Activated CD4-positive, alpha-beta memory T cell treated with anti-CD3 and anti-CD28 coated beads, Interleukin-2, amount 10 ng/mL, durations not matched to agents 7 days and 5 days (primary cell): ENCODE measurements at regions not wholly inside any gene's neighbourhood (a gene's known extent, or its start where the extent isn't known, plus 50 kb on each side); places are given as distances from the start of the nearest gene placed in this dataset.

Experiments used
- CTCF ChIA-PET: fragments of 350-600 bp; sonication (Branson Sonifier 250); formaldehyde crosslinking; loops from one replicate; lab custom pipeline; 2021; ENCODE audit warnings: antibody characterized with exemption, inconsistent platforms; lab: Charles Lee
- POLR2A ChIA-PET: fragments of 350-600 bp; sonication (Branson Sonifier 250); formaldehyde crosslinking; loops from one replicate; lab custom pipeline; 2021; ENCODE audit warnings: antibody characterized with exemption; lab: Charles Lee
- DNase-seq: peaks from one replicate; pipeline ENCODE4 v3.0.0-alpha.2; 2020
- H3K27ac Mint-ChIP-seq: one replicate; pipeline ENCODE4 v1.8.0; 2021; ENCODE audit warnings: mild to moderate bottlenecking, mixed read lengths
- H3K27me3 Mint-ChIP-seq: one replicate; pipeline ENCODE4 v1.8.0; 2021; ENCODE audit warnings: mixed read lengths
- H3K36me3 Mint-ChIP-seq: one replicate; pipeline ENCODE4 v1.8.0; 2021; ENCODE audit warnings: low read depth, mixed read lengths
- H3K4me1 Mint-ChIP-seq: one replicate; pipeline ENCODE4 v1.8.0; 2021; ENCODE audit warnings: mixed read lengths
- H3K4me3 Mint-ChIP-seq: one replicate; pipeline ENCODE4 v1.8.0; 2021; ENCODE audit warnings: mild to moderate bottlenecking, mixed read lengths
- H3K9me3 Mint-ChIP-seq: one replicate; pipeline ENCODE4 v1.8.0; 2021; ENCODE audit warnings: mixed read lengths

- H3K27ac Mint-ChIP-seq, result no peak overlapping the region
- no peaks in the 10 kb centered on the region for H3K36me3 Mint-ChIP-seq
- H3K27me3 Mint-ChIP-seq, result no peaks in the 10 kb centered on the region
- H3K4me1 Mint-ChIP-seq, result peaks cover 7% of the 10 kb centered on the region
- H3K4me3 Mint-ChIP-seq, result no peak overlapping the region
- POLR2A ChIA-PET, result no interaction called here
- no peaks in the 10 kb centered on the region for H3K9me3 Mint-ChIP-seq
- CTCF ChIA-PET, result no interaction called here
- DNase-seq, result no peak
Measured at GRCh38 chr6:134866563-134866962, 83.3 kb downstream of the ALDH8A1 start.

- H3K9me3 Mint-ChIP-seq, result no peaks in the 10 kb centered on the region
- no peaks in the 10 kb centered on the region for H3K36me3 Mint-ChIP-seq
- ChIA-PET POLR2A (no interaction called here), CTCF (interaction anchor here (1.0 to 1.1 kb wide), 2 partner anchors 18 to 76 kb away, joined by 3 read pairs; no protein-coding TSS in a partner anchor)
- H3K4me1 Mint-ChIP-seq, result no peaks in the 10 kb centered on the region
- H3K27me3 Mint-ChIP-seq, result no peaks in the 10 kb centered on the region
- H3K4me3 Mint-ChIP-seq, result no peak overlapping the region
- H3K27ac Mint-ChIP-seq, result no peak overlapping the region
- no peak for DNase-seq
Measured at GRCh38 chr6:134864558-134864957, 85.3 kb downstream of the ALDH8A1 start.

DNA sequence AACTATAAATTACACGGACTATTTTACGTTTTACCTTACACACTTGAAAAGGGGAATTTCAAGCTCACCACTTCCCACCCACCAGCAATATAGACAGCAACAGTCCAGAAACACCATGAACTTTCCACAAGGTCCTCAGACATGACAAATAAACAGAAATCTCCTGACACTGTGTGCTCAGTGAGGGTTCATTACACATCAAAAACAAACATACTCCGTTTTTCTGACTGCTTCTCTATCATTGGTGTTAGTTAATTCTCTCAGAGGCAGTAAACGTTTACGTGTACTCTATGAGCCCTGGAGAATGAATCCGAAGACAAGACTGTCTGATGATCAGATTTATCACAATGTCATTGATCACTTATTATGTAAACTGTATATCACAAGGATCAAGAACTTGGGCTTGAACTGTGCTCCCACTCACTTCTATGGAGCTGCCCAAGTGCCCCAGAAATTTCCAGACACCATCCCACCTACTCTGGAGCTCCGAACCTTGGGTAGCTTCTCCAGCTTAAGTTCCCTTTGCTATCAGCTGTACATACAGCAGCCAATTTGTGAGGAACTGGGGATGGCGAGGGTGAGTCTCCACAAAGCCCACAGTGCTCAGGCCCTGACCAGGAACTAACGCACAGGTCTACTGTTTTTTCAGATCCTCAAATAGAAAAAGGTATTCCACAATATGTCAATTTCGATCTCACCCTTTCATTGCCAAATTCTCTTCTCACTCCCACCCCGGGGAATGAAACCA lies 86.0 kb downstream of the ALDH8A1 start:
- POLR2A ChIA-PET, result no interaction called here
- H3K36me3 Mint-ChIP-seq, result no peaks in the 10 kb centered on the region
- no peak overlapping the region for H3K27ac Mint-ChIP-seq
- H3K9me3 Mint-ChIP-seq, result no peaks in the 10 kb centered on the region
- CTCF ChIA-PET, result interaction anchor here (1.0 kb wide), 1 partner anchor 77 kb away, joined by 3 read pairs; no protein-coding TSS in a partner anchor
- H3K4me1 Mint-ChIP-seq, result no peaks in the 10 kb centered on the region
- no peak for DNase-seq
- no peaks in the 10 kb centered on the region for H3K27me3 Mint-ChIP-seq
- no peak overlapping the region for H3K4me3 Mint-ChIP-seq

DNA sequence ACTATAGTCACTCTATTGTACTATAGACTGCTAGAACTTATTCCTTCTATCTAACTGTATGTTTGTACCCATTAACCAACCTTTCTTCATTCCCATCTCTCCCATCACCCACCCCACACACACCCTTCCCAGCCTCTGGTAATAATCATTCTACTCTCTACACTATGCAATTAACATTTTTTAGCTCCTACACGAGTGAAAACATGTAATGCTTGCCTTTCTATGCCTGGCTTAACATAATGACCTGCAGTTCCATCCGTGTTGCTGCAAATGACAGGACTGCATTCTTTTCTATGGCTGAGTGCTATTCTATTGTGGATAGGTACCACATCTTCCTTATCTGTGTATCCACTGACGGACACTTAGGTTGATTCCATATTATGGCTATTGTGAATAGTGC lies 95.5 kb downstream of the ALDH8A1 start:
- no peak overlapping the region for H3K4me3 Mint-ChIP-seq
- no peaks in the 10 kb centered on the region for H3K9me3 Mint-ChIP-seq
- no peaks in the 10 kb centered on the region for H3K4me1 Mint-ChIP-seq
- no peaks in the 10 kb centered on the region for H3K36me3 Mint-ChIP-seq
- ChIA-PET CTCF (no interaction called here), POLR2A (no interaction called here)
- H3K27ac Mint-ChIP-seq, result no peak overlapping the region
- H3K27me3 Mint-ChIP-seq, result peaks cover 6% of the 10 kb centered on the region
- no peak for DNase-seq

- ChIA-PET POLR2A (no interaction called here), CTCF (interaction anchor here (1.2 to 1.4 kb wide), 2 partner anchors 14 to 31 kb away, joined by 3 to 5 read pairs; no protein-coding TSS in a partner anchor)
- no peaks in the 10 kb centered on the region for H3K9me3 Mint-ChIP-seq
Measured at GRCh38 chr6:134853111-134854055, 96.5 kb downstream of the ALDH8A1 start.

GRCh38 chr6:134851548-134851947 lies 98.4 kb downstream of the ALDH8A1 start:
- DNase-seq, result no peak
- H3K4me3 Mint-ChIP-seq, result no peak overlapping the region
- no peak overlapping the region for H3K27ac Mint-ChIP-seq
- H3K36me3 Mint-ChIP-seq, result no peaks in the 10 kb centered on the region
- H3K4me1 Mint-ChIP-seq, result no peaks in the 10 kb centered on the region
- ChIA-PET POLR2A (no interaction called here), CTCF (interaction anchor here (1.6 kb wide), 1 partner anchor 89 kb away, joined by 4 read pairs; no protein-coding TSS in a partner anchor)
- no peaks in the 10 kb centered on the region for H3K9me3 Mint-ChIP-seq
- H3K27me3 Mint-ChIP-seq, result peaks cover 6% of the 10 kb centered on the region

More at GRCh38 chr6:134853111-134854055, 96.5 kb downstream of the ALDH8A1 start:
- Mint-ChIP-seq H3K4me1 (no peaks in the 10 kb centered on the region), H3K27ac (no peak overlapping the region), H3K27me3 (peaks cover 6% of the 10 kb centered on the region), H3K4me3 (no peak overlapping the region), H3K36me3 (no peaks in the 10 kb centered on the region)
- no peak for DNase-seq

DNA sequence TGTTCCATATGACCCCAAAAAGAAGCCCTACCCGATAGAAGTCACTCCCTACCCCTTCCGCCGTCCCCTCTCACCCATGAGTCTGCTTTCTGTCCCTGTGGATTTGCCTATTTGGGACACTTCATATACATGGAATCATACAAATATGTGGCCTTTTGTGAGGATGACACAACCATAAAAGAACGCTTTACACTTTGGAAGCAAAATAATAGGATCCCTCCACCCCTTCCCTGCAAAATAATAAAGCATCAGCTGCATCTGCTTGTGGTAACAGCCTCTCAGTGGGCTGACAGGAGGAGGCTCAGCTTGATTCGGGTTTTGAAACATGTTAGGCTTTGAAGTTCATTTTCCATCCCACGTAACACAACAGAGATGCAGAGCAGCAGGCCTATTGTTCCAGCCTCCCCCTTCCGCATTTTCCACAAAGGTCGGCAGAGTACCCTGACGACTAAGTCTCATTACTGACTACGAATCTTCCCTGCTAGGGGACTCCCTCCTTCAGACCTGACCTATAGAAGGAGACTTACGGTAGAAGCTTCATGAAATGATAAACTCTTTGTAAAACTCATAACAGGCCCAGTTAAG lies 99.1 kb downstream of the ALDH8A1 start:
- H3K36me3 Mint-ChIP-seq, result no peaks in the 10 kb centered on the region
- H3K4me3 Mint-ChIP-seq, result no peak overlapping the region
- no peak for DNase-seq
- no peaks in the 10 kb centered on the region for H3K4me1 Mint-ChIP-seq
- POLR2A ChIA-PET, result no interaction called here
- CTCF ChIA-PET, result interaction anchor here (1.6 kb wide), 1 partner anchor 90 kb away, joined by 4 read pairs; no protein-coding TSS in a partner anchor
- no peak overlapping the region for H3K27ac Mint-ChIP-seq
- H3K9me3 Mint-ChIP-seq, result no peaks in the 10 kb centered on the region
- H3K27me3 Mint-ChIP-seq, result peaks cover 6% of the 10 kb centered on the region

- Mint-ChIP-seq H3K4me1 (no peaks in the 10 kb centered on the region), H3K9me3 (no peaks in the 10 kb centered on the region), H3K27ac (no peak overlapping the region), H3K36me3 (no peaks in the 10 kb centered on the region), H3K27me3 (peaks cover 6% of the 10 kb centered on the region), H3K4me3 (no peak overlapping the region)
- CTCF ChIA-PET, result no interaction called here
- POLR2A ChIA-PET, result no interaction called here
- no peak for DNase-seq
Measured at GRCh38 chr6:134849920-134850447, 99.9 kb downstream of the ALDH8A1 start.

DNA sequence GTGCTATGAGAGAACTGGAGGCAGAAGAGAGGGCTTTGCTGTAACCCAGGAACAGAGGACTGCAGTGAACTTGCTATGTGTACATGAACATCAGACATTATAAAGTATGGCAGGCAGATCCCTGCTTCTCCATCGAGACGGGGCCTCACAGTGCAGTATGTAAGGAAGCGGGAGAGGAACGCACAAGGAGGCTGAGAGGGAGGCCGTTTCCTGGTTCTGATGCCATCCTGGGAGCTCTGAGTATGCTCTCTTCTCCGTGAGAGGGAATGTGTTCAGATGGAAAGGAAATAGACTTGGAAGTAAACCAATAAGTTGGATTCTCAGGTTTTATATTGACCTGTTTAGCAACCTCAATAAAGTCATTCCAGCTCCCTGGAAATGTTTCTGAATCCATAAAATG lies 101.8 kb downstream of the ALDH8A1 start:
- Mint-ChIP-seq H3K9me3 (no peaks in the 10 kb centered on the region), H3K4me1 (no peaks in the 10 kb centered on the region), H3K27me3 (no peaks in the 10 kb centered on the region), H3K27ac (no peak overlapping the region), H3K4me3 (no peak overlapping the region), H3K36me3 (no peaks in the 10 kb centered on the region)
- CTCF ChIA-PET, result no interaction called here
- no peak for DNase-seq
- POLR2A ChIA-PET, result no interaction called here

- CTCF ChIA-PET, result no interaction called here
Measured at GRCh38 chr6:134846865-134847264, 103.0 kb downstream of the ALDH8A1 start.

GRCh38 chr6:134846031-134846430 lies 103.9 kb downstream of the ALDH8A1 start:
- H3K36me3 Mint-ChIP-seq, result no peaks in the 10 kb centered on the region
- POLR2A ChIA-PET, result no interaction called here
- no peaks in the 10 kb centered on the region for H3K4me1 Mint-ChIP-seq
- H3K9me3 Mint-ChIP-seq, result no peaks in the 10 kb centered on the region
- CTCF ChIA-PET, result no interaction called here
- H3K27me3 Mint-ChIP-seq, result peaks cover 4% of the 10 kb centered on the region
- no peak overlapping the region for H3K4me3 Mint-ChIP-seq
- H3K27ac Mint-ChIP-seq, result no peak overlapping the region
- DNase-seq, result no peak

More at GRCh38 chr6:134846865-134847264, 103.0 kb downstream of the ALDH8A1 start:
- POLR2A ChIA-PET, result no interaction called here
- no peak for DNase-seq
- H3K4me3 Mint-ChIP-seq, result no peak overlapping the region
- H3K9me3 Mint-ChIP-seq, result no peaks in the 10 kb centered on the region
- no peaks in the 10 kb centered on the region for H3K4me1 Mint-ChIP-seq
- no peaks in the 10 kb centered on the region for H3K36me3 Mint-ChIP-seq
- no peak overlapping the region for H3K27ac Mint-ChIP-seq
- H3K27me3 Mint-ChIP-seq, result peaks cover 4% of the 10 kb centered on the region

DNA sequence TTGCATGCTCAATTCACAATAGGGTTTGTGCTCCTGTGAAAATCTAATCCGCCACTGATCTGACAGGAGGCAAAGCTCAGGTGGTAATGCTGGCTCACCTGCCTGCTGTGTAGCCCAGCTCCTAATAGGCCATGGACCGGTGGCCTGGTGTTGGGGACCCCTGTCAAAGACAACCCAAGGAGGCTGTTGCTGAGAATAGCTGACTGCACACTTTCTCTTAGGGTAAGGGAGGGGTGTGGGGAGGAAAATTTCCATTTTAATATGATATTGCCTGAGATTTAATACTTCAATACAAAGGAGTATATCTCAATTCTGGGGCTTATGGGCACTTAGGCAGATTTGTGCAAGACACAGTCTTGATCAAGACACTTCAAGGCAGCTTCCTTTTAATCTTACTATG lies 105.8 kb downstream of the ALDH8A1 start:
- Mint-ChIP-seq H3K9me3 (no peaks in the 10 kb centered on the region), H3K36me3 (no peaks in the 10 kb centered on the region), H3K4me3 (no peak overlapping the region), H3K27ac (no peak overlapping the region), H3K27me3 (peaks cover 5% of the 10 kb centered on the region), H3K4me1 (no peaks in the 10 kb centered on the region)
- CTCF ChIA-PET, result interaction anchor here (0.6 kb wide), 1 partner anchor 29 kb away, joined by 3 read pairs; no protein-coding TSS in a partner anchor
- POLR2A ChIA-PET, result no interaction called here
- DNase-seq, result no peak
